Choroid plexus epithelial cell (primary cell): ENCODE measurements at regions not wholly inside any gene's neighbourhood (a gene's known extent, or its start where the extent isn't known, plus 50 kb on each side); places are given as distances from the start of the nearest gene placed in this dataset.
"Not testable (repeated sequence)": the region's sequence is repeated elsewhere in the genome, so short reads cannot be mapped to it uniquely, and the experiment has no call there.

ENCODE experiments used
- DNase-seq: peaks from one replicate; pipeline ENCODE4 v3.0.0-alpha.2; 2010; ENCODE audit warnings: low read depth
- H3K4me3 ChIP-seq: 2 replicates; pipeline ENCODE4 v1.5.1; 2011; ENCODE audit warnings: low read depth, mild to moderate bottlenecking, control low read depth, low read length, moderate library complexity
- TF ChIP-seq, protein P1 (sequence below): conservative IDR thresholded peaks from 2 replicates; pipeline ENCODE4 v1.5.1; 2011; ENCODE audit warnings: low read depth, mild to moderate bottlenecking, control low read depth, inconsistent platforms, low read length, moderate library complexity

DNA sequence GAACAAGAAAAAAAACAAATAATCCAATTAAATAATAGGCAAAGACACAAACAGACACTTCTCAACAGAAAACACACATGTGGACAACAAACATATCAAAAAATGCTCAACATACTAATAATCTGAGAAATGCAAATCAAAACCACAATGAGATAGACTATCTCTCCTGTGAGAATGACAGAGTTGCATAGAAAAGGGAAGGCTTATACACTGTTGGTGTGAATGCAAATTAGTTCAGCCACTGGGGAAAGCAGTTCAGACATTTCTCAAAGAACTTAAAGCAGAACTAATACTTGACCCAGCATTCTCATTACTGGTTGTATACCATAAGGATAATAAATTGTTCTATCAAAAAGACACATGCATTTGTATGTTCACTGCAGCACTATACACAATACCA is 637.8 kb upstream of the LUZP2 start:
- no peak overlapping the region for H3K4me3 ChIP-seq
- TF ChIP-seq, protein P1, sequence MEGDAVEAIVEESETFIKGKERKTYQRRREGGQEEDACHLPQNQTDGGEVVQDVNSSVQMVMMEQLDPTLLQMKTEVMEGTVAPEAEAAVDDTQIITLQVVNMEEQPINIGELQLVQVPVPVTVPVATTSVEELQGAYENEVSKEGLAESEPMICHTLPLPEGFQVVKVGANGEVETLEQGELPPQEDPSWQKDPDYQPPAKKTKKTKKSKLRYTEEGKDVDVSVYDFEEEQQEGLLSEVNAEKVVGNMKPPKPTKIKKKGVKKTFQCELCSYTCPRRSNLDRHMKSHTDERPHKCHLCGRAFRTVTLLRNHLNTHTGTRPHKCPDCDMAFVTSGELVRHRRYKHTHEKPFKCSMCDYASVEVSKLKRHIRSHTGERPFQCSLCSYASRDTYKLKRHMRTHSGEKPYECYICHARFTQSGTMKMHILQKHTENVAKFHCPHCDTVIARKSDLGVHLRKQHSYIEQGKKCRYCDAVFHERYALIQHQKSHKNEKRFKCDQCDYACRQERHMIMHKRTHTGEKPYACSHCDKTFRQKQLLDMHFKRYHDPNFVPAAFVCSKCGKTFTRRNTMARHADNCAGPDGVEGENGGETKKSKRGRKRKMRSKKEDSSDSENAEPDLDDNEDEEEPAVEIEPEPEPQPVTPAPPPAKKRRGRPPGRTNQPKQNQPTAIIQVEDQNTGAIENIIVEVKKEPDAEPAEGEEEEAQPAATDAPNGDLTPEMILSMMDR = no peak

DNA sequence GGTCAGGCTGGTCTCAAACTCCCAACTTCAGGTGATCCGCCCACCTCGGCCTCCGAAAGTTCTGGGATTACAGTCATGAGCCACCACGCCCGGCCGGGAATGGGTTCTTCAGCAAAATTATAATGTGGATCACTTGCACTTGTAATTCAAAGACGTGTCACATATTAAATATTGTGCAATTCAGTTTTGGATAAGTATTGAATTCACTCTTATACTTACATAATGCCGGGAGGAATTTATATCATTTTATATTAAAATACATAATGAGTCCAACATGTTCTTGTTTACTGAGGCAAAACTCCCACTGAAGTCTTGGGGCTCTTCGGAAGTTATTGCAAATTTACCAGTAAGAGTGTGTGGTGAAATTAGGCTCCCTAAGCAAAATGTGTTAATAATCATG is 635.2 kb upstream of the LUZP2 start:
- H3K4me3 ChIP-seq = no peak overlapping the region
- TF ChIP-seq, protein P1 = no peak
- DNase-seq = no peak

More for the DNA sequence above, 637.8 kb upstream of the LUZP2 start:
- DNase-seq = no peak

DNA sequence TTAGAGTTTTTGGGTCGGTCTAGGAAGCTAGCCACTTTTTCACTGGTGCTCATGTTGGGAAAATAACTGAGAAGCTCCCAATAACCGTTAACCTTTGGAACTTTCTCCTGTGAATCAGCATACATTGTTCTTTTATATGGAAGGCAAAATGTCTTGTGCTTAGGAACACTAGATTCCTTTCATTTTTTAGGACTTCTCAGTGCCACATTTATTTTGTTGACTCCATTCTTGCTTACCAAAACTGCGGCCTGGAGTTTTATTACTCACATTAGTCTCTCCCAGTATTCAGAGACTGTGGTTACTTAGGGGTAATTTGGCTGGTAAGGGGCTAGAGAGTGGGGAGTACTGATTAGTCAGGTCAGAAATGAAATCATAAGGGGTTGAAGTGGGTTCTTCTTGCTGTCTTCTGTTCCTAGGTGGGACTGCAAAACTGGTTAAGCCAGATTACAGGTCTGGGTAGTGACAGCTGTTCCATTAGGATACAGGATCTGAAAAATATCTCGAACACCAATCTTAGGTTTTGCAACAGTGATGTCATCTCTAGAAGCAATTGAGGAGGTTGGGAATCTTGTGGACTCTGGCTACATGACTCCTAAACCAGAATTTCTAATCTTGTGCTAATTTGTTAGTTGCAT is 631.4 kb upstream of the LUZP2 start:
- no peak for DNase-seq
- no peak overlapping the region for H3K4me3 ChIP-seq
- TF ChIP-seq, protein P1 = no peak

DNA sequence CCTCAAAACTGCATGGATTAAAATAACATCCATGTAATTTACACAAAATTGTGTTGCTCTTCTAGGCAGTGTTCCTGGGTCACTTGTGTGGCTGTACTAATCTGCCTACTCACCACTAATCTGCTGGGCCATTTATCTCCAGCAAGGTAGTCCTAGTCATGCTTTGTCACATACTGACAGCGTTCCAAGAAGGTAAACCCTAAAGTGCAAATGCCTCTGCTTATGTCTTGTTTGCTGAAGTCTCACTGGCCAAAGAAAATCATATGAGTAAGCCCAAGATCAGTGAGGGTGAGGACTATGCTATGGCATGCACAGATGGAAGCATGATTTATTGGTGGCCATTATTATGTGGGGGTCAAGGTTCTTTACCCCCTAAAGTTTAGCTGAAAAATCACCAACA is 630.2 kb upstream of the LUZP2 start:
- TF ChIP-seq, protein P1 = no peak
- DNase-seq = no peak
- no peak overlapping the region for H3K4me3 ChIP-seq

DNA sequence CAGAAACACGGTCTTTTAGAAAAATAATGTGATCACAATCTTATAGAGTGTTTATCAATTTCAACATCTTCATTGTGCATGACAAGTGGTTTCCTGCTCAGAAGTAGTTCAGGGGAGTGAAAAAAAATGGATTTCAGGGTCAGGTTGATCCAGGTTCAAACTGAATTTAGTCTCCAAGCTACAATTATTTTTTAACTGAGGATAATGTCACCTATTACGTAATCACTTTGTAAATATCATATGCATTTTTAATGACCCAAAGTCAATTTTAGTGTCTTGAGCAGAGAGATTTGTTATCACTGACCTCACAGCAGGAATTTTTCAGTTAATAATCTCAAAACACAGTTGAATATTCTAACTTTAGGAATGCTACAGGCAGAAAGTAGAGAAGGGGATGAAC is 627.2 kb upstream of the LUZP2 start:
- H3K4me3 ChIP-seq = no peak overlapping the region
- no peak for DNase-seq
- TF ChIP-seq, protein P1 = no peak

DNA sequence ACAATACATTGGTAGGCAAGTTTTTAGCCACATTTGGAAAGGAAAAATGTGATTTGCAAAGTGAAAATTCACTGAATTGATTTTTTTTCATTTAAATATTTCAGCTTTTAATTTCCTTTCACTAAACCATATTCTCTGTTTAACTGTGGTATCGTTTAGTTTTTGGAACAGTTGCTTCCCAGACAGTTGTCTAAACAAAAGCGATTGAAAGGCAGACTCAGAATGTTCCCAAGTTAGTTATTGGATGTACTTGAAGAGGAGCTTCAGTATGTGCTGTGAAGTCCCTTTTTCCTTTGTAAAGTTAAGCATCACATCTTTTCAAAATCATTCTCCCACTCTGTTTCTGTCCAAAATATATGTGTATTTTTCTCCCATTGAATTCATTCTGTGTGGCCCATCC is 623.4 kb upstream of the LUZP2 start:
- DNase-seq = no peak
- H3K4me3 ChIP-seq = no peak overlapping the region
- TF ChIP-seq, protein P1 = no peak

DNA sequence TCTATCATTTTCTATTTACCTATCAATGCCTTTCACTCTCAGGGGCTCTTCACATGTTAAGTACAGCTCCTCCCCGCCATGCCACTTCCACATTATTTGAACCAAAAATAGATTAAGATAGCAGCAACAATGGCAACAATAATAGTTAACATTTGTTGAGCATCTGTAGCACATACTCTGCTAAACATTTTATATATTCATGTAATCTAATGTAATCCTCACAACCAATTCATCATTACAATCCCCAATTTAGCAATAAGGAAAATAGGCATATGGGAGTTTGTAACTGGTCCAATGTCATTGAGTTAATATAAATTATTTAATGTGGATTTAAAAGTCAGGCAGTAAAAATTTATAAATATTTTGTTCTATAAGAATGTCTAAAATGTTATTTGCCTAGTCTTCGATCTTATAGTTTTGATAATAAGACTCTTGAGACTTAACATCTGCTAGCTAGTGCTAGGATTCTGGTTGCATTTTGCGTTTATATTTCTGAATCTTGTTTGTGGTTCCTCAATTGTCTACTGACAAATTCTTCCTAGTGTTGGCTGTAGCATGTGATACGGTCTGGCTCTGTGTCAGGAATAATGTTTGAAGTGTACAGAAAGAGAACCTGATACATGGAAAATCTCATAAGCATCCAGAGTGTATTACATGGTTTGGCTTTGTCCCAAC is 621.5 kb upstream of the LUZP2 start:
- TF ChIP-seq, protein P1 = no peak
- DNase-seq = peak; percentile 55
- no peak overlapping the region for H3K4me3 ChIP-seq

DNA sequence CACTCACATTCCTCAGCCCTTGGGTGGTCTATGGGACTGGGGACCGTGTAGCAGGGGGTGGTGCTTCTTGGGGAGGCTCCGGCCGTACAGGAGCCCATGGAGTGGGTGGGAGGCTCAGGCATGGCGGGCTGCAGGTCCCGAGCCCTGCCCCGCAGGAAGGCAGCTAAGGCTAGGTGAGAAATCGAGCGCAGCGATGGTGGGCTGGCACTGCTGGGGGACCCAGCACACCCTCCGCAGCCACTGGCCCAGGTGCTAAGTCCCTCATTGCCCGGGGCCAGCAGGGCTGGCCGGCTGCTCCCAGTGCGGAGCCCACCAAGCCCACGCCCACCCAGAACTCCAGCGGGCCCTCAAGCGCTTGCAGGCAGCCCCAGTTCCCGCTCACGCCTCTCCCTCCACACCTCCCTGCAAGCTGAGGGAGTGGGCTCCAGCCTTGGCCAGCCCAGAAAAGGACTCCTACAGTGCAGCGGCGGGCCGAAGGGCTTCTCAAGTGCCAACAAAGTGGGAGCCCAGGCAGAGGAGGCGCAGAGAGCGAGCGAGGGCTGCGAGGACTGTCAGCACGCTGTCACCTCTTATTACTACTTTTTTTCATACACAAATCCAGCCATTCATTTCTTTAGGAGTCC is 613.3 kb upstream of the LUZP2 start:
- DNase-seq, H3K4me3 ChIP-seq: not testable (repeated sequence)
